PC-9 (cell line): ENCODE measurements at regions not wholly inside any gene's neighbourhood (a gene's known extent, or its start where the extent isn't known, plus 50 kb on each side); places are given as distances from the start of the nearest gene placed in this dataset.
A peak's percentile ranks its signal among the peaks of the same experiment; 100 is the strongest.

Experiments used
- BruUV-seq: library from RNA; stranded (reverse); fragments of 400-500 nt; replicated peaks from 2 replicates; lab custom pipeline; 2021; lab: Mats Ljungman, UMichigan
- CTCF ChIA-PET: fragments of 300-600 bp; sonication (Branson Sonifier 250); formaldehyde crosslinking; loops from one replicate; lab custom pipeline; 2022; ENCODE audit warnings: antibody characterized with exemption; lab: Charles Lee
- POLR2A ChIA-PET: fragments of 300-600 bp; sonication (Branson Sonifier 250); formaldehyde crosslinking; loops from one replicate; lab custom pipeline; 2022; ENCODE audit warnings: antibody characterized with exemption; ENCODE audit not compliant: unreplicated experiment; lab: Charles Lee
- DNase-seq, 2 experiments: peaks; one replicate each; pipeline versions ENCODE4 v3.0.0 to v3.0.0-alpha.2; 2015 to 2022; ENCODE audit warnings: mixed read lengths in 1 of 2
- H2AFZ ChIP-seq: fragments of 200-600 bp; sonication (generic); 2 replicates; pipeline ENCODE4 v1.8.1; 2017; ENCODE audit warnings: antibody characterized with exemption
- H3F3A ChIP-seq: fragments of 200-600 bp; sonication (generic); 2 replicates; pipeline ENCODE4 v1.8.1; 2017; ENCODE audit warnings: antibody characterized with exemption, mild to moderate bottlenecking, low read depth; ENCODE audit not compliant: insufficient read depth
- H3K27ac ChIP-seq: fragments of 200-600 bp; sonication (generic); 2 replicates; pipeline ENCODE4 v1.6.1; 2016; ENCODE audit warnings: mixed run types
- H3K27me3 ChIP-seq: fragments of 200-600 bp; sonication (generic); 2 replicates; pipeline ENCODE4 v1.6.1; 2016; ENCODE audit warnings: low read depth, mixed run types; ENCODE audit not compliant: insufficient read depth
- H3K36me3 ChIP-seq: fragments of 200-600 bp; sonication (generic); 2 replicates; pipeline ENCODE4 v1.6.1; 2016; ENCODE audit warnings: low read depth, mixed run types
- H3K4me1 ChIP-seq: fragments of 200-600 bp; sonication (generic); replicated peaks from 2 replicates; pipeline ENCODE4 v1.6.1; 2016; ENCODE audit warnings: mixed run types; ENCODE audit not compliant: insufficient read depth
- H3K4me2 ChIP-seq: fragments of 200-600 bp; sonication (generic); 2 replicates; pipeline ENCODE4 v1.6.1; 2017; ENCODE audit warnings: mixed run types
- H3K4me3 ChIP-seq: fragments of 200-600 bp; sonication (generic); 2 replicates; pipeline ENCODE4 v1.6.1; 2016; ENCODE audit warnings: mixed run types
- H3K79me2 ChIP-seq: fragments of 200-600 bp; sonication (generic); 2 replicates; pipeline ENCODE4 v1.6.1; 2017; ENCODE audit warnings: low read depth, mixed run types
- H3K9me2 ChIP-seq: fragments of 200-600 bp; sonication (generic); 2 replicates; pipeline ENCODE4 v1.8.1; 2017; ENCODE audit warnings: mild to moderate bottlenecking; ENCODE audit not compliant: insufficient read depth
- H3K9me3 ChIP-seq: fragments of 200-600 bp; sonication (generic); 2 replicates; pipeline ENCODE4 v1.8.1; 2016; ENCODE audit warnings: low read depth; ENCODE audit not compliant: insufficient read depth
- H4K20me1 ChIP-seq: fragments of 200-600 bp; sonication (generic); 2 replicates; pipeline ENCODE4 v1.8.1; 2017; ENCODE audit not compliant: insufficient read depth
- CTCF ChIP-seq: fragments of 200-600 bp; sonication (generic); conservative IDR thresholded peaks from 2 replicates; pipeline ENCODE4 v1.6.1; 2017; ENCODE audit warnings: mixed run types, antibody characterized with exemption, mild to moderate bottlenecking, moderate library complexity
- EZH2 ChIP-seq: fragments of 200-600 bp; sonication (generic); IDR thresholded peaks from 2 replicates; pipeline ENCODE4 v1.8.0; 2017; ENCODE audit warnings: antibody characterized with exemption, low read depth
- intact Hi-C: fragments of 100-400 bp; cut with micrococcal nuclease; formaldehyde crosslinking; loops from one replicate; pipeline ENCODE4 v1.10.0; 2022; ENCODE audit not compliant: unreplicated experiment

DNA sequence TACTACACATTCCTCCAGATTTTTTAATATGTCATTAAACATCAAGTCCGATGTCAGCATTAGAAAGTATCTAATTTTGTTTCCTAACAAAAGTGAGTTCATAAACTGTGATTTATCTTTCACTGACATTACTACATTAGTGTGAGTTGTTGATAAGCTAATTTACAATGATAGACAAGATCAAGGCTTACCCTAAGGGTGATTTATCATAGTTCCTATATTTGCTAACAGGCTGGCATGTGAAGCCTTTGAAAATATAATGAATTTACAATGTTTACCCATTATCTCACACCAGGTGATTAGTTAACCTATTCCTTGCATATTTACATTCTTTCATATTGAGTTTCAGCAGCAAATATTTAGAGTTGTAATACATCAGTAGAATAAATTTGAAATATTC is 1096.9 kb upstream of the NUDT12 start:
- POLR2A ChIA-PET: no interaction called here
- no peaks in the 10 kb centered on the region for H4K20me1 ChIP-seq
- H3K36me3 ChIP-seq: no peaks in the 10 kb centered on the region
- no peaks in the 10 kb centered on the region for H3K4me1 ChIP-seq
- no peaks in the 10 kb centered on the region for H3K79me2 ChIP-seq
- no peaks in the 10 kb centered on the region for H3K27me3 ChIP-seq
- H3F3A ChIP-seq: no peaks in the 10 kb centered on the region
- CTCF ChIA-PET: no interaction called here
- TF ChIP-seq CTCF (no peak), EZH2 (no peak)
- DNase-seq: no peak
- no peak overlapping the region for H3K4me3 ChIP-seq
- no peak overlapping the region for H3K4me2 ChIP-seq
- no TSS peak for BruUV-seq
- no peaks in the 10 kb centered on the region for H3K9me2 ChIP-seq
- intact Hi-C loops: no loop called here
- no peaks in the 10 kb centered on the region for H3K9me3 ChIP-seq
- no peak overlapping the region for H3K27ac ChIP-seq
- no peak overlapping the region for H2AFZ ChIP-seq

DNA sequence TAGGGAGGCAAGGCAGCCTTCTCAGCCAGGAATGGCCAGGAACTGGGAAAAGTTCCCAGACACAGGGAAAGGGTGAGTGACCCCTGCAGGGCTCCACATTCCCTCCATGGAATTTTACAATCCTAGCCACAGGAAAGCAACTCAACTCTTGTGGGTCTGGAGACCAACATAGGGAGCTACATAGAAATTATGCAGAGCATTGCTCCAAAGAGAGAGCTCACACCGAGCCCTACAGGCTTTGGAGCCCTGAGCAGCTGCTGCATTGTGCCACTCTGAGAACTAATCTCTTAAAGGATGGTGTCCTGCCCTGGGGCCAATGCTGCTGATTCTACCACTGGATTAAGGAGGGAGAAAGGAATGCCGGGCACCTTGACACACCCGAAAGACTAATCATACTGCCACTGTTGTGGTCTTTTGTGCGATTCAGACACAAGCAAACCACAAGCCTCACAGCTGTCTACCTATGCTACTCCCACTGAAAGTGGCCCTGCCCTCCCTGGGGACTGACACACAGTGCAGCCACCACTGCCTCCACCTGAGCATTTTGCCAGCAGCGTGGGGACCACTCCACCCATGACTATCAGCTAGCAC is 1089.8 kb upstream of the NUDT12 start:
- intact Hi-C loops: no loop called here
- Histone ChIP-seq H4K20me1 (no peaks in the 10 kb centered on the region), H2AFZ (no peak overlapping the region), H3K27me3 (no peaks in the 10 kb centered on the region), H3K36me3 (no peaks in the 10 kb centered on the region), H3F3A (no peaks in the 10 kb centered on the region), H3K9me3 (0 out of 2 replicates have a peak, but pooled peaks cover 4% of the 10 kb centered on the region), H3K4me1 (no peaks in the 10 kb centered on the region), H3K27ac (no peak overlapping the region), H3K79me2 (no peaks in the 10 kb centered on the region), H3K9me2 (no peaks in the 10 kb centered on the region), H3K4me2 (no peak overlapping the region), H3K4me3 (no peak overlapping the region)
- ChIA-PET POLR2A (no interaction called here), CTCF (no interaction called here)
- no TSS peak for BruUV-seq
- TF ChIP-seq EZH2 (no peak), CTCF (no peak)
- peak in 1 of 2 experiments; percentile 38 for DNase-seq

- no peaks in the 10 kb centered on the region for H3K9me2 ChIP-seq
- no peaks in the 10 kb centered on the region for H3K4me1 ChIP-seq
- no peak overlapping the region for H3K4me2 ChIP-seq
- H3K9me3 ChIP-seq: 0 out of 2 replicates have a peak, but pooled peaks cover 4% of the 10 kb centered on the region
- no peaks in the 10 kb centered on the region for H3K27me3 ChIP-seq
- H3K36me3 ChIP-seq: no peaks in the 10 kb centered on the region
- TF ChIP-seq EZH2: no peak
- no peak for TF ChIP-seq CTCF
- no peaks in the 10 kb centered on the region for H3K79me2 ChIP-seq
- ChIA-PET CTCF (no interaction called here), POLR2A (no interaction called here)
- no peak for DNase-seq
- no peaks in the 10 kb centered on the region for H3F3A ChIP-seq
- H4K20me1 ChIP-seq: no peaks in the 10 kb centered on the region
- no peak overlapping the region for H3K27ac ChIP-seq
- no peak overlapping the region for H2AFZ ChIP-seq
- BruUV-seq: no TSS peak
- intact Hi-C loops: no loop called here
- H3K4me3 ChIP-seq: no peak overlapping the region
These were observed 1087.9 kb upstream of the NUDT12 start for GRCh38 chr5:104650313-104651055.
